ENCODE measurements at regions not wholly inside any gene's neighbourhood (a gene's known extent, or its start where the extent isn't known, plus 50 kb on each side); places are given as distances from the start of the nearest gene placed in this dataset.

DNA sequence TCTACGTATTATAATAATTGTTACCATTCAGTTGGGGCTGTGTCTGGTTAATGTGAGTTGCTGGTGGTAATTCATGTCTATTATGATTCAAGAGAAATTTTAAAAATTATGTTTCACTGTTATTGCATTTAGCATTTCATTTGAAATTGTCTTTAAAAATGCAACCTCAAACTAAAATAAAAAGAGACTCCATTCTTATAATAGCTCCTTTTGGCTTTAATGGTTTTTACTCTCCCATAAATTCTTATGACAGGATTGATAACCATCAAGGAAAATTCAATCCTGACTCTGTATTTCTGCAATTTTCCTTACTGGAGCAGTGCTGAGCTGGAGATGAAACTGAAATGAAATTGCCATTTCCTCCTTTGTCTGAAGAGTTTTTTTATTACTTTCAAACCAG lies 262.7 kb downstream of the REEP3 start:
- Histone ChIP-seq H3K27me3 (ENCODE audit: control insufficient read depth in 1 of 2, insufficient read depth in 2 of 2, low read length in 2 of 2) (no peaks in the 10 kb centered on the region), H3K4me1 (ENCODE audit: control insufficient read depth, insufficient read depth, low read length) (no peaks in the 10 kb centered on the region), H3K27ac (ENCODE audit: low read length) (no peak overlapping the region), H3K36me3 (ENCODE audit: control insufficient read depth in 2 of 2, insufficient read depth in 2 of 2, low read length in 2 of 2) (no peaks in the 10 kb centered on the region), H3K9me3 (ENCODE audit: control insufficient read depth in 2 of 2, low read length in 2 of 2) (no peaks in the 10 kb centered on the region), H3K9ac (ENCODE audit: low read length in 2 of 2) (no peak overlapping the region), H3K4me3 (ENCODE audit: low read length in 2 of 2) (no peak overlapping the region)

DNA sequence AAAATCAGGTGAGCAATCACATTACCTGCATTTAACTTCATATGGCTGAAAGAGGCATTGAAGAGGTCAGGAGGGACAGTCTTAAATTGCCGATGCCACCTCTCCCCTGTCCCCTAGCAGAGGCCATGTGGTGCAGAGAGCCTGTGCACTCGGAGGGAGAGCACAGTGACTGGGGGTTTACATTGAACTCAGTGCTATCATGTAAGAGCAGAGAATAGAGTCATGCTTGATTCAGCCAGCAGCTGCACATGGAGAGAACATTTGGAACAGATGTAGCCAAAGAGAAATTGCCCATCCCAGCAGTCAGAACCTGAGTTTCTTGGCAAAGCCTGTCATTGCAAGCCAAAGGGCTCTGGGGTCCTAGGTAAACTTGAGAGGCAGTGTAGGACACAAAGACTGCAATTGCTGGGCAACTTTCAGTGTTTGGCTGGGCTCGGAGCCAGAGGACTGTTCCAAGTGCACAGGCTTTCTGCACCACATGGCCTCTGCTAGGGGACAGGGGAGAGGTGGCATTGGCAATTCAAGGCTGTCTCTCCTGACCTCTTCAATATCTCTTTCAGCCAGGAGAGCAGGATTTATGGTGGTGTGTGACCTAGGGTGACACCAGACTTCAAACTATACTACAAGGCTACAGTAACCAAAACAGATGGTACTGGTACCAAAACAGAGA lies 267.1 kb downstream of the REEP3 start:
- Histone ChIP-seq H3K4me1 (ENCODE audit: control insufficient read depth, insufficient read depth, low read length) (no peaks in the 10 kb centered on the region), H3K36me3 (ENCODE audit: control insufficient read depth in 2 of 2, insufficient read depth in 2 of 2, low read length in 2 of 2) (no peaks in the 10 kb centered on the region), H3K4me3 (ENCODE audit: low read length in 2 of 2) (no peak overlapping the region), H3K9me3 (ENCODE audit: control insufficient read depth in 2 of 2, low read length in 2 of 2) (no peaks in the 10 kb centered on the region), H3K9ac (ENCODE audit: low read length in 2 of 2) (no peak overlapping the region), H3K27ac (ENCODE audit: low read length) (no peak overlapping the region), H3K27me3 (ENCODE audit: control insufficient read depth in 1 of 2, insufficient read depth in 2 of 2, low read length in 2 of 2) (no peaks in the 10 kb centered on the region)

DNA sequence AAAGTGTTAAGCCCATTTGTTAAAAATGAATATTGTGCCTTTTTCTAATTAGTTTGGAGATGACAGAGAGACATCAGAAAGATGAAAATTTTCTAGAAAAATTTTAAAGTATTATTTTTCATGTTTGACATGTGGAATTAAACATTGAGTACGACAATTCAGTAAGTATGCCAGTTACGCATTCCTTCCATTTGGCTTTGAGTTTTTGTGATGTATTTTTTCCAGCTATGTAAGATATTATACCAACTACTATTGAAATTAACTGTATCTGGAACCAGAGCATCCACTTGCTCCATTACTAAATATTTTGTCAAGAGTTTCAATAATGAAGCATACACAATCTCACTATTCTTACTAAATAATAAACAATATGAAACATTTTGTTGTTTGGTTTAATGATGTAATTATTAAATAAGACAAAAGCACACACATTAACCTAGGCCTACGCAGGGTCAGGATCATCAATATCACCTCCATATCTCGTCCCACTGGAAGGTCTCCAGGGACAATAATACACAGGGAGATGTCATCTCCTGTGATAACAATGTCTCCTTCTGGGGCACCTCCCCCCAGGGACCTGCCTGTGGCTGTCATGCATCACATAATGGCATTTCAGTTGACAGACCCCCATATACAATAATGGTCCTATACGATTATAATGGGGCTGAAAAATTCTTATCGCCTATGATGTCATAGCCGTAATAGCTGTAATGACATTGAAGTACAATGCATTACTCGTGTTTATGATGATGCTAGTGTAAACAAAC lies 274.1 kb downstream of the REEP3 start:
- Histone ChIP-seq H3K9ac (ENCODE audit: low read length in 2 of 2) (no peak overlapping the region), H3K27me3 (ENCODE audit: control insufficient read depth in 1 of 2, insufficient read depth in 2 of 2, low read length in 2 of 2) (no peaks in the 10 kb centered on the region), H3K9me3 (ENCODE audit: control insufficient read depth in 2 of 2, low read length in 2 of 2) (no peaks in the 10 kb centered on the region), H3K4me1 (ENCODE audit: control insufficient read depth, insufficient read depth, low read length) (peaks cover 5% of the 10 kb centered on the region), H3K4me3 (ENCODE audit: low read length in 2 of 2) (no peak overlapping the region), H3K27ac (ENCODE audit: low read length) (no peak overlapping the region), H3K36me3 (ENCODE audit: control insufficient read depth in 2 of 2, insufficient read depth in 2 of 2, low read length in 2 of 2) (no peaks in the 10 kb centered on the region)

DNA sequence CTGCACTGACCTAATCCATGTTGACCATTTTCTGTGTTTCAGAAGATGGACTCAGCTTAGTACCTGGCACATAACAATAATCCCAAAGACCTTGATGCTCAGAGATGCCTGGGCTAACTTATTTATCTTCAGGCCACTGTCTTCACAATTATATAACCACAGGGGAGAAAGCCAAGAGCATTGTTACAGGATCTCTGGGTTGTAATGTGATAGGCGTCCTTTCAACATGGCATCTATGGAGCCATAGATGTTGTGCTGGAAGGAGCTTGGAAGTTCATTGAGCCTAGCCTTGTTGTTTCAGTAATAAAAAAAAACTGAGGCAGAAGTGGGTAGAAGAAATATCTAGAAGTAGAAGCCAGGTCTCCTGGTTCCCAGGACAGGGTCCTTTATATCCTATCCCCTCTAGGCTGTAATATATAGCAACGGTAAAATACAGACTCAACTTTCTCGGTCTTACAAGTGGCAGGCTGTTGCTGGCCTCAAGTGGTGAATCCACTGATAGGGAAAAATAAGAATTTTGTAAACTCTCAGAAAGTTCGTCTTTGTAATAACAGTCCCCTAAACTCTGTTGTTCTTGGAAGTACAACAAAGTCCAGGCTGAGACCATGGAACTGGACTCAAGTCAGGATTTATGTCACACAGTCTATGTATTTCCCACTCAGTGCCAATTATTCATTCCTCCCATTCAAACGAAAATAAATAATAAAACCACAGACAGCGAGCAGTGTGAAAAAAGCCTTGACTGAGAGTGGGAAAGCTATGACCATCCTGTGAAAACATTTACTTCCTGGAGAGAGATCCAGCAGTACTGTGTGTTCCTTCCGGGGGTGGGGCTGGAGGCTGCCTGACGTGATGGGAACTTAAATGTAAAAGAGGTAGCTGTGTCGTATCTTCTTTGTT lies 277.6 kb downstream of the REEP3 start:
- no peak overlapping the region for H3K27ac ChIP-seq (ENCODE audit: low read length)
- H3K4me3 ChIP-seq (ENCODE audit: low read length in 2 of 2): peak overlapping the region in 1 of 2 donors; percentile 23
- H3K9ac ChIP-seq (ENCODE audit: low read length in 2 of 2): no peak overlapping the region

DNA sequence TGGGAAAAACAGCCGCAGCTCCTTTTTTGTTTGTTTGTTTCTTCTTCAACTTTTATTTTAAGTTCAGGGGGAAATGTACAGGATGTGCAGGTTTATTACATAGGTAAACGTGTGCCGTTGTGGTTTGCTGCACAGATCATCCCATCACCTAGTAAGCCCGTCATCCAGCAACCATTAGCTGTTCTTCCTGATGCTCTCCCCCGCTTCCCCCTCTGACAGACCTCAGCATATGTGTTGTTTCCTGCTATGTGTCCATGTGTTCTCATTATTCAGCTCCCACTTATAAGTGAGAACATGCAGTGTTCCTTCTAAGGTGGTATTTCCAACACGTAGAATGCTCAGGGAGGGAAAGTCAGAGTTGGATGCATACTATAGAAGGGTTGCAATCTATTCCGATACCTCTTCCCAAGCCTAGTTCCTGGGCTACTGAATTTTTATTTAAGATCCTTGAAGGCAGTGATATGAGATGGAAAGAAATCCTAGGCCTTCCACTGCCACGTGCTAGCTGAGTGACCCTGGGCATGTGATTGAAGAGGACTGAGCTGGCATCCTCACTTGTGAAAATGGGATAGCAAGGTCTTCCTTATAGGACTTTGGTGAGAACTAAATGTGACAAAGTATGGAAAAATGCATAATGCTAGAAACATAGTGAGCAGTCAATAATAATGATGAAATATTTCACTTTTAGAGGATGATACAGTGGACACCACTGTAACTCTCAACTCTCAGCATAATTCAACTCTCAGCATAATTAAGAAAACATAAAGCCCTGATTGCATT lies 278.5 kb downstream of the REEP3 start:
- no peaks in the 10 kb centered on the region for H3K36me3 ChIP-seq (ENCODE audit: control insufficient read depth in 2 of 2, insufficient read depth in 2 of 2, low read length in 2 of 2)
- no peaks in the 10 kb centered on the region for H3K27me3 ChIP-seq (ENCODE audit: control insufficient read depth in 1 of 2, insufficient read depth in 2 of 2, low read length in 2 of 2)
- no peak overlapping the region for H3K9ac ChIP-seq (ENCODE audit: low read length in 2 of 2)
- H3K4me3 ChIP-seq (ENCODE audit: low read length in 2 of 2): peak overlapping the region in 1 of 2 donors; percentile 23
- no peak overlapping the region for H3K27ac ChIP-seq (ENCODE audit: low read length)
- H3K4me1 ChIP-seq (ENCODE audit: control insufficient read depth, insufficient read depth, low read length): peaks cover 5% of the 10 kb centered on the region
- H3K9me3 ChIP-seq (ENCODE audit: control insufficient read depth in 2 of 2, low read length in 2 of 2): no peaks in the 10 kb centered on the region

More for the DNA sequence above, 277.6 kb downstream of the REEP3 start:
- Histone ChIP-seq H3K9me3 (ENCODE audit: control insufficient read depth in 2 of 2, low read length in 2 of 2) (no peaks in the 10 kb centered on the region), H3K4me1 (ENCODE audit: control insufficient read depth, insufficient read depth, low read length) (peaks cover 5% of the 10 kb centered on the region), H3K27me3 (ENCODE audit: control insufficient read depth in 1 of 2, insufficient read depth in 2 of 2, low read length in 2 of 2) (no peaks in the 10 kb centered on the region), H3K36me3 (ENCODE audit: control insufficient read depth in 2 of 2, insufficient read depth in 2 of 2, low read length in 2 of 2) (no peaks in the 10 kb centered on the region)

DNA sequence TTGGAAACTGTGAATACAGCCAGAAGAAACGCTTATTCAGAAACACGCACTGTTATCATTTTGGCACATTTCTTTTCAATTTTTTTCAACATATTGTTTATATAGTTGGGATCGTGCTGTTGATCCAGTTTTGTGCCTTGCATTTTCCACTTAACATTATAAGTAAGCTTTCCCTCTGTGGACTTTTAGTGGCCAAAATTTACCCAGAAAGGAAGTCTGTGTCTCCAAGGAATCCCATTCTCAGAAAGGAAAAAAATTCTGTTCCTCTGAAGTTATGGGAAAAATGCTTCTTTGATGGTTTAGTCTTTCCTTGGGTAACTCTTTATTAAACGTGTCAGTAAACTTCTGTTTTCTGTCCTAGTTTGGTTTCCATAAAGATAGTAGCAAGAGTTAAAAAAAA lies 280.0 kb downstream of the REEP3 start:
- no peaks in the 10 kb centered on the region for H3K9me3 ChIP-seq (ENCODE audit: control insufficient read depth in 2 of 2, low read length in 2 of 2)
- H3K4me1 ChIP-seq (ENCODE audit: control insufficient read depth, insufficient read depth, low read length): peaks cover 5% of the 10 kb centered on the region
- no peak overlapping the region for H3K4me3 ChIP-seq (ENCODE audit: low read length in 2 of 2)
- H3K27ac ChIP-seq (ENCODE audit: low read length): no peak overlapping the region
- H3K9ac ChIP-seq (ENCODE audit: low read length in 2 of 2): no peak overlapping the region
- no peaks in the 10 kb centered on the region for H3K27me3 ChIP-seq (ENCODE audit: control insufficient read depth in 1 of 2, insufficient read depth in 2 of 2, low read length in 2 of 2)
- no peaks in the 10 kb centered on the region for H3K36me3 ChIP-seq (ENCODE audit: control insufficient read depth in 2 of 2, insufficient read depth in 2 of 2, low read length in 2 of 2)

DNA sequence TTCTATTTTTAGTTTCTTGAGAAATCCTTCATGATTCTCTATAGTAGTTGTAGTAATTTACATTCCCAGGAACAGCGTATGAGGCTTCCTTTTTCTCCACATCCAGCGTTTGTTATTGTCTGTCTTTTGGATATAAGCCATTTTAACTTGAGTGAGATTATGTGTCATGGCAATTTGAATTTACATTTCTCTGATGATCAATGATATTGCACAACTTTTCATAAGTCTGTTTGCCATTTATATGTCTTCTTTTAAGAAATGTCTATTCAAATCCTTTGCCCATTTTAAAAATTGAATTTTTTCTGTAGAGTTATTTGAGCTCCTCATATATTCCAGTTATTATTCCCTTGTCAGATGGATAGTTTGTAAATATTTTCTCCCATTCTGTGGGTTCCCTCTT lies 285.1 kb downstream of the REEP3 start:
- no peaks in the 10 kb centered on the region for H3K36me3 ChIP-seq (ENCODE audit: control insufficient read depth in 2 of 2, insufficient read depth in 2 of 2, low read length in 2 of 2)

DNA sequence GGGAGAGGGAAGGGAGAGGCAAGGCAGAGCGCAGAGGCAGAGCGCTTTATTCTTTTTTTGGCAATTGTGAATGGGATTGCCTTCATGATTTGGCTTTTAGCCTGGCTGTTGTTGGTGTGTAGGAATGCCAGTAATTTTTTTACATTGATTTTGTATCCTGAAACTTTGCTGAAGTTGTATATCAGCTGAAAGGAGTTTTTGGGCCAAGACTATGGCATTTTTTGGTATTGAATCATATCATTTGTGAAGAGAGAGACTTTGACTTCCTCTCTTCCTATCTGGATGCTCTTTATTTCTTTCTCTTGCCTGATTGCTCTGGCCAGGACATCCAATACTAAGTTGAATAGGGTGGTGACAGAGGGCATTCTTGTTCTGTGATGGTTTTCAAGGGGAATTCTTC lies 291.3 kb downstream of the REEP3 start:
- H3K27ac ChIP-seq (ENCODE audit: low read length): no peak overlapping the region
- H3K4me1 ChIP-seq (ENCODE audit: control insufficient read depth, insufficient read depth, low read length): no peaks in the 10 kb centered on the region
- H3K36me3 ChIP-seq (ENCODE audit: control insufficient read depth in 2 of 2, insufficient read depth in 2 of 2, low read length in 2 of 2): no peaks in the 10 kb centered on the region
- peaks cover 0 to 2% of the 10 kb centered on the region in 2 donors for H3K9me3 ChIP-seq (ENCODE audit: control insufficient read depth in 2 of 2, low read length in 2 of 2)
- H3K9ac ChIP-seq (ENCODE audit: low read length in 2 of 2): no peak overlapping the region
- H3K4me3 ChIP-seq (ENCODE audit: low read length in 2 of 2): no peak overlapping the region
- H3K27me3 ChIP-seq (ENCODE audit: control insufficient read depth in 1 of 2, insufficient read depth in 2 of 2, low read length in 2 of 2): no peaks in the 10 kb centered on the region

More for the DNA sequence above, 285.1 kb downstream of the REEP3 start:
- no peaks in the 10 kb centered on the region for H3K4me1 ChIP-seq (ENCODE audit: control insufficient read depth, insufficient read depth, low read length)
- no peak overlapping the region for H3K9ac ChIP-seq (ENCODE audit: low read length in 2 of 2)
- no peak overlapping the region for H3K27ac ChIP-seq (ENCODE audit: low read length)
- no peak overlapping the region for H3K4me3 ChIP-seq (ENCODE audit: low read length in 2 of 2)
- no peaks in the 10 kb centered on the region for H3K9me3 ChIP-seq (ENCODE audit: control insufficient read depth in 2 of 2, low read length in 2 of 2)
- H3K27me3 ChIP-seq (ENCODE audit: control insufficient read depth in 1 of 2, insufficient read depth in 2 of 2, low read length in 2 of 2): no peaks in the 10 kb centered on the region

DNA sequence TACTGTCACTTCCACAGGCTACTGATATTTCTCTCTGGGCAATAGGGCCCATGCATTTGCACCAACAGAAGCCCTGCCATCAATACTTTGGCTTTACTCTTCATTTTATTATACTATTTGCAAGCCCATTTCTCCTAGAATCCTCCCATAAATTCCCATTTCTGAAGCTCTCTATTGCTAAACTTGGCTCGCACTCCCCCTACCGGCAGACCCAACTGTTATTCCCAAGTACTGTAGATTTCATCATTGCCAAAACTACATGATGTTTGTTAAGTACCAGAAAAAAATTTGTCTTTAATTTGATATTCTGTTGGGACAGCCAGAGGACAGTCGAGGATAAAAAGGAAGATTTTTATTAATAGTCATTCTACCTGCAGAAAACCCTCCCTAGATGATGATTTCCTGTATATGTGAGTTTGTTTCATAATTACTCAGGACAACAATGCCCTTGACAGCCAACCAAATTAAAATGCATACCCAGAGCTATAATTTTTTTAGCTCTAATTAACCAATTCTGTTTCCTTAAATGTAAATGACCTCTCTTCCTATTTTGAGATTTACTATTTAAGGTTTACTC lies 298.6 kb downstream of the REEP3 start:
- no peak overlapping the region for H3K4me3 ChIP-seq (ENCODE audit: low read length in 2 of 2)
- no peak overlapping the region for H3K27ac ChIP-seq (ENCODE audit: low read length)
- peaks cover 2 to 4% of the 10 kb centered on the region in 2 donors for H3K9me3 ChIP-seq (ENCODE audit: control insufficient read depth in 2 of 2, low read length in 2 of 2)
- no peaks in the 10 kb centered on the region for H3K36me3 ChIP-seq (ENCODE audit: control insufficient read depth in 2 of 2, insufficient read depth in 2 of 2, low read length in 2 of 2)
- no peaks in the 10 kb centered on the region for H3K4me1 ChIP-seq (ENCODE audit: control insufficient read depth, insufficient read depth, low read length)
- H3K9ac ChIP-seq (ENCODE audit: low read length in 2 of 2): no peak overlapping the region
- H3K27me3 ChIP-seq (ENCODE audit: control insufficient read depth in 1 of 2, insufficient read depth in 2 of 2, low read length in 2 of 2): no peaks in the 10 kb centered on the region

DNA sequence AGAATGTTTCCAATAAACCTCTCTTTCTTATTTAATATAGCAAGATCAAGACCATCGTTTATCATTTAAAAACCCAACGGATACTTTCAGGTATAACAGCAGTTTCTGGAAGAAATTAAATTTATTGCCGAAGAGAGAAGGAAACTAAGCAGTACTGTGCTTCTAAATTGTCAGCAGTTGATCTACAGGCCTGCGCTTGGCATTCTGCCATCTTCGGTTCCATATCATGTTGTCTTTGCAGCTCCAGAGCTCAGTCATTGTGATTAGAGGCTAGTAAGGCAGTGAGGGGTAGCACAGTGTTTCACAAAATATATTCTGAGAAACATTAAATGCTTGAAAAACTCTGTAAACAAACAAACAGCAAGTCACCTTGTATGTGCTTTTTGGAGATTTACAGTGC lies 301.3 kb downstream of the REEP3 start:
- Histone ChIP-seq H3K36me3 (ENCODE audit: control insufficient read depth in 2 of 2, insufficient read depth in 2 of 2, low read length in 2 of 2) (no peaks in the 10 kb centered on the region), H3K9me3 (ENCODE audit: control insufficient read depth in 2 of 2, low read length in 2 of 2) (peaks cover 0 to 4% of the 10 kb centered on the region in 2 donors), H3K9ac (ENCODE audit: low read length in 2 of 2) (no peak overlapping the region), H3K4me3 (ENCODE audit: low read length in 2 of 2) (no peak overlapping the region), H3K27me3 (ENCODE audit: control insufficient read depth in 1 of 2, insufficient read depth in 2 of 2, low read length in 2 of 2) (no peaks in the 10 kb centered on the region), H3K27ac (ENCODE audit: low read length) (no peak overlapping the region), H3K4me1 (ENCODE audit: control insufficient read depth, insufficient read depth, low read length) (no peaks in the 10 kb centered on the region)

Measured in stomach smooth muscle (tissue), 2 donors.